ENCODE measurements at regions not wholly inside any gene's neighbourhood (a gene's known extent, or its start where the extent isn't known, plus 50 kb on each side); places are given as distances from the start of the nearest gene placed in this dataset.

GRCh38 chr12:98402671-98403070, 112.7 kb upstream of the TMPO start:
- no peak overlapping the region for H2AFZ ChIP-seq (ENCODE audit: low read depth)
- ChIA-PET POLR2A (no interaction called here), CTCF (interaction anchor here (1.0 kb wide), 1 partner anchor 8 kb away, joined by 3 read pairs; no protein-coding TSS in a partner anchor)
- H3K4me1 ChIP-seq (ENCODE audit: control insufficient read depth in 1 of 2, insufficient read depth in 2 of 2, low read depth in 1 of 2, low read length in 1 of 2) = peaks cover 7 to 8% of the 10 kb centered on the region in 2 experiments; a peak in 2 of 4 replicates
- no peaks in the 10 kb centered on the region for H3K9me2 ChIP-seq
- no peaks in the 10 kb centered on the region for H3K9me3 ChIP-seq
- no peaks in the 10 kb centered on the region for H3K27me3 ChIP-seq (ENCODE audit: insufficient read depth)
- H3K4me2 ChIP-seq = no peak overlapping the region
- H3K9ac ChIP-seq = no peak overlapping the region
- no peak for DNase-seq
- no peak overlapping the region for H3K4me3 ChIP-seq (ENCODE audit: low read depth in 2 of 2, low read length in 1 of 2)
- no peaks in the 10 kb centered on the region for H4K20me1 ChIP-seq (ENCODE audit: insufficient read depth)
- WGBS (ENCODE audit: low lambda C conversion rate) = 84% methylated on average over 3 of the region's 3 CpGs
- no peak for TF ChIP-seq MXI1 (IDR thresholded peaks at IDR 0.05; ENCODE audit: low read depth, low read length)
- no peak for TF ChIP-seq EP300 (IDR thresholded peaks at IDR 0.05; ENCODE audit: borderline replicate concordance in 1 of 2, low read depth in 1 of 2, low read length in 1 of 2)
- no peak for TF ChIP-seq RCOR1 (IDR thresholded peaks at IDR 0.05; ENCODE audit: low read length)
- no peak for TF ChIP-seq EZH2phosphoT487 (IDR thresholded peaks at IDR 0.05; ENCODE audit: borderline replicate concordance, low read depth)
- no peak for TF ChIP-seq RAD21 (IDR thresholded peaks at IDR 0.05; ENCODE audit: low read length)
- H3K27ac ChIP-seq (ENCODE audit: low read depth in 2 of 2, low read length in 1 of 2) = no peak overlapping the region
- H3F3A ChIP-seq (replicated peaks; ENCODE audit: insufficient read depth) = no peaks in the 10 kb centered on the region
- H3K36me3 ChIP-seq (replicated peaks in 1 of 2; ENCODE audit: control insufficient read depth in 1 of 2, insufficient read depth in 2 of 2, low read length in 1 of 2) = no peaks in the 10 kb centered on the region
- no peaks in the 10 kb centered on the region for H3K79me2 ChIP-seq (ENCODE audit: insufficient read depth)

GRCh38 chr12:98403385-98403784, 112.0 kb upstream of the TMPO start:
- Histone ChIP-seq H3K4me2 (no peak overlapping the region), H3K79me2 (ENCODE audit: insufficient read depth) (no peaks in the 10 kb centered on the region), H4K20me1 (ENCODE audit: insufficient read depth) (no peaks in the 10 kb centered on the region), H3K4me3 (ENCODE audit: low read depth in 2 of 2, low read length in 1 of 2) (no peak overlapping the region), H3K36me3 (replicated peaks in 1 of 2; ENCODE audit: control insufficient read depth in 1 of 2, insufficient read depth in 2 of 2, low read length in 1 of 2) (no peaks in the 10 kb centered on the region), H3K9ac (no peak overlapping the region), H3K4me1 (ENCODE audit: control insufficient read depth in 1 of 2, insufficient read depth in 2 of 2, low read depth in 1 of 2, low read length in 1 of 2) (peaks cover 7 to 8% of the 10 kb centered on the region in 2 experiments; a peak in 2 of 4 replicates), H3K9me2 (no peaks in the 10 kb centered on the region), H2AFZ (ENCODE audit: low read depth) (no peak overlapping the region), H3F3A (replicated peaks; ENCODE audit: insufficient read depth) (no peaks in the 10 kb centered on the region), H3K9me3 (no peaks in the 10 kb centered on the region), H3K27ac (ENCODE audit: low read depth in 2 of 2, low read length in 1 of 2) (no peak overlapping the region), H3K27me3 (ENCODE audit: insufficient read depth) (no peaks in the 10 kb centered on the region)
- POLR2A ChIA-PET = no interaction called here
- no peak for TF ChIP-seq USF2 (IDR thresholded peaks at IDR 0.05; ENCODE audit: borderline replicate concordance, low read depth, low read length)
- CTCF ChIA-PET = no interaction called here
- 89% methylated on average over 1 of the region's 1 CpG for WGBS (ENCODE audit: low lambda C conversion rate)
- no peak for DNase-seq

- no peak for TF ChIP-seq RCOR1 (IDR thresholded peaks at IDR 0.05; ENCODE audit: low read length)
- no peak for TF ChIP-seq NRF1 (IDR thresholded peaks at IDR 0.05; ENCODE audit: low read depth, low read length)
- no peak for TF ChIP-seq SIN3A (IDR thresholded peaks at IDR 0.05; ENCODE audit: borderline replicate concordance, low read depth, low read length)
- TF ChIP-seq TEAD4 (IDR thresholded peaks at IDR 0.05; ENCODE audit: borderline replicate concordance, insufficient read depth) = no peak
- no peak for TF ChIP-seq NFIC (IDR thresholded peaks at IDR 0.05; ENCODE audit: borderline replicate concordance)
- CTCF ChIA-PET = no interaction called here
- H3F3A ChIP-seq (replicated peaks; ENCODE audit: insufficient read depth) = no peaks in the 10 kb centered on the region
Observed at GRCh38 chr12:98403936-98404335, 111.5 kb upstream of the TMPO start.

More at GRCh38 chr12:98403936-98404335, 111.5 kb upstream of the TMPO start:
- Histone ChIP-seq H3K4me1 (ENCODE audit: control insufficient read depth in 1 of 2, insufficient read depth in 2 of 2, low read depth in 1 of 2, low read length in 1 of 2) (peaks cover 7 to 8% of the 10 kb centered on the region in 2 experiments; a peak in 2 of 4 replicates), H3K27me3 (ENCODE audit: insufficient read depth) (no peaks in the 10 kb centered on the region), H3K4me2 (no peak overlapping the region), H3K9me2 (no peaks in the 10 kb centered on the region), H3K79me2 (ENCODE audit: insufficient read depth) (no peaks in the 10 kb centered on the region), H3K9ac (no peak overlapping the region), H2AFZ (ENCODE audit: low read depth) (no peak overlapping the region), H3K9me3 (no peaks in the 10 kb centered on the region), H4K20me1 (ENCODE audit: insufficient read depth) (no peaks in the 10 kb centered on the region), H3K36me3 (replicated peaks in 1 of 2; ENCODE audit: control insufficient read depth in 1 of 2, insufficient read depth in 2 of 2, low read length in 1 of 2) (no peaks in the 10 kb centered on the region), H3K27ac (ENCODE audit: low read depth in 2 of 2, low read length in 1 of 2) (no peak overlapping the region), H3K4me3 (ENCODE audit: low read depth in 2 of 2, low read length in 1 of 2) (no peak overlapping the region)
- 70% methylated on average over 5 of the region's 5 CpGs for WGBS (ENCODE audit: low lambda C conversion rate)
- DNase-seq = no peak
- POLR2A ChIA-PET = no interaction called here

Measured in SK-N-SH (cell line).